GM12878 (cell line): ENCODE measurements at regions not wholly inside any gene's neighbourhood (a gene's known extent, or its start where the extent isn't known, plus 50 kb on each side); places are given as distances from the start of the nearest gene placed in this dataset.

Experiments
- HDAC2 ChIP-seq: fragments of 200-600 bp; sonication (generic); IDR thresholded peaks from 2 replicates; pipeline ENCODE4 v1.6.1; 2017
- IKZF1 ChIP-seq: fragments of 450-650 bp; conservative IDR thresholded peaks from 2 replicates; pipeline ENCODE4 v1.6.1; 2017; ENCODE audit warnings: antibody characterized with exemption, mild to moderate bottlenecking
- POU2F2 ChIP-seq: IDR thresholded peaks from 3 replicates; pipeline ENCODE4 v1.6.1; 2011; ENCODE audit warnings: low read depth, mild to moderate bottlenecking, low read length, borderline replicate concordance
- SIN3A ChIP-seq: IDR thresholded peaks from 2 replicates; pipeline ENCODE4 v1.6.1; 2012; ENCODE audit warnings: low read depth, low read length, improper control_type of control experiment
- SRF ChIP-seq, 2 experiments: IDR thresholded peaks; 2 replicates each; pipeline ENCODE4 v1.6.1; 2011; ENCODE audit warnings: low read depth in 2 of 2, low read length in 2 of 2, mild to moderate bottlenecking in 1 of 2, moderate library complexity in 1 of 2
- YBX1 ChIP-seq: fragments of 450-650 bp; IDR thresholded peaks from 2 replicates; pipeline ENCODE4 v1.6.1; 2016; ENCODE audit warnings: antibody characterized with exemption
- ZNF217 ChIP-seq: fragments of 450-650 bp; IDR thresholded peaks from 2 replicates; pipeline ENCODE4 v1.6.1; 2017; ENCODE audit warnings: antibody characterized with exemption, mild to moderate bottlenecking
- TF ChIP-seq, protein P1 (sequence below): IDR thresholded peaks from 2 replicates; pipeline ENCODE4 v1.6.1; 2012; ENCODE audit warnings: mild to moderate bottlenecking, low read depth, low read length
- TF ChIP-seq, protein P2 (sequence below): fragments of 450-650 bp; IDR thresholded peaks from 2 replicates; pipeline ENCODE4 v1.6.1; 2017; ENCODE audit warnings: mild to moderate bottlenecking, moderate library complexity
- TF ChIP-seq, protein P3 (sequence below): IDR thresholded peaks from 2 replicates; pipeline ENCODE4 v1.6.1; 2011; ENCODE audit warnings: low read depth, low read length, improper control_type of control experiment, borderline replicate concordance
- TF ChIP-seq, protein P4 (sequence below): fragments of 450-650 bp; formaldehyde crosslinking; IDR thresholded peaks from 2 replicates; pipeline ENCODE4 v1.4.0; 2022; ENCODE audit warnings: mild to moderate bottlenecking, moderate library complexity

DNA sequence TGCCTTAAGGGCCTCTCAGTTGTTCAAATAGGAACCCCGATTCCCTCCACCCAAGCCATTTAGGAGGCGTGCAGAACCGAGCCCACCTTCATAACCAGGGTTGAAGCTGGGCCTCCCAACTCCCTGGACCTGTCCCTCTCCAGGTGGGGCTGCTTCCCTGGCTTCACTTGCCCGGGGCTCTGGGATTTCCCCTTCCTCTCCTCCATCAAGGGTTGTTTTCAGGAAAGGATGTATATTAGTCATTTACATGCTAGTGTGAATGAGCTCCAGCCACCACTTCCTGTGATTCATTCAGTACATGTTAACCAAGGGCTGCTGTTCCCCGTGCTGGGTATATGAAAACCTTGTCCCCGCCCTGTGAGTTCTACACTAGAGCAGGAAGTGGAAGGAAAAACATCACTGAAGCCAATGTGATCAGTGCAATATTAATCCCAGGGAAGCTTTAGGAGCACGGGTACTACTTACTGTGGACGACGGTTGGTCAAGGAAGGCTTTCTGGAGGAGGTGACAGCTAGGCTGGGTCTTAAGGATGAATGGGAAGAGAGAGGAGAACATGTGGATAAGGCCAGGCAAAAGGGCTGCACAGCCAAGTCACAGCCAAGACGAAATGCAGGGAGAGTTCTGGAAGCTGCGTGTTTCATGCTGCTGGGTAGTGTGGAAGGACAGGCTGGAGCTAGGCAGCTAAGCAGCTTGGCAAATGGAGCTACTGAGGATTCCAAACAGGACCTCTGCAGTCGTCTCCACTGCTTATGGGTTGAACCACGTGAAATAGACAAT lies 150.1 kb upstream of the SHH start (continued):
- TF ChIP-seq, protein P1, sequence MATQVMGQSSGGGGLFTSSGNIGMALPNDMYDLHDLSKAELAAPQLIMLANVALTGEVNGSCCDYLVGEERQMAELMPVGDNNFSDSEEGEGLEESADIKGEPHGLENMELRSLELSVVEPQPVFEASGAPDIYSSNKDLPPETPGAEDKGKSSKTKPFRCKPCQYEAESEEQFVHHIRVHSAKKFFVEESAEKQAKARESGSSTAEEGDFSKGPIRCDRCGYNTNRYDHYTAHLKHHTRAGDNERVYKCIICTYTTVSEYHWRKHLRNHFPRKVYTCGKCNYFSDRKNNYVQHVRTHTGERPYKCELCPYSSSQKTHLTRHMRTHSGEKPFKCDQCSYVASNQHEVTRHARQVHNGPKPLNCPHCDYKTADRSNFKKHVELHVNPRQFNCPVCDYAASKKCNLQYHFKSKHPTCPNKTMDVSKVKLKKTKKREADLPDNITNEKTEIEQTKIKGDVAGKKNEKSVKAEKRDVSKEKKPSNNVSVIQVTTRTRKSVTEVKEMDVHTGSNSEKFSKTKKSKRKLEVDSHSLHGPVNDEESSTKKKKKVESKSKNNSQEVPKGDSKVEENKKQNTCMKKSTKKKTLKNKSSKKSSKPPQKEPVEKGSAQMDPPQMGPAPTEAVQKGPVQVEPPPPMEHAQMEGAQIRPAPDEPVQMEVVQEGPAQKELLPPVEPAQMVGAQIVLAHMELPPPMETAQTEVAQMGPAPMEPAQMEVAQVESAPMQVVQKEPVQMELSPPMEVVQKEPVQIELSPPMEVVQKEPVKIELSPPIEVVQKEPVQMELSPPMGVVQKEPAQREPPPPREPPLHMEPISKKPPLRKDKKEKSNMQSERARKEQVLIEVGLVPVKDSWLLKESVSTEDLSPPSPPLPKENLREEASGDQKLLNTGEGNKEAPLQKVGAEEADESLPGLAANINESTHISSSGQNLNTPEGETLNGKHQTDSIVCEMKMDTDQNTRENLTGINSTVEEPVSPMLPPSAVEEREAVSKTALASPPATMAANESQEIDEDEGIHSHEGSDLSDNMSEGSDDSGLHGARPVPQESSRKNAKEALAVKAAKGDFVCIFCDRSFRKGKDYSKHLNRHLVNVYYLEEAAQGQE, result no peak
- TF ChIP-seq SRF (IDR thresholded peaks at IDR 0.05; ENCODE audit: low read depth in 2 of 2, low read length in 2 of 2) (no peak), POU2F2 (no peak), IKZF1 (no peak), ZNF217 (no peak), YBX1 (no peak), SIN3A (no peak), HDAC2 (no peak)
- TF ChIP-seq, protein P2, sequence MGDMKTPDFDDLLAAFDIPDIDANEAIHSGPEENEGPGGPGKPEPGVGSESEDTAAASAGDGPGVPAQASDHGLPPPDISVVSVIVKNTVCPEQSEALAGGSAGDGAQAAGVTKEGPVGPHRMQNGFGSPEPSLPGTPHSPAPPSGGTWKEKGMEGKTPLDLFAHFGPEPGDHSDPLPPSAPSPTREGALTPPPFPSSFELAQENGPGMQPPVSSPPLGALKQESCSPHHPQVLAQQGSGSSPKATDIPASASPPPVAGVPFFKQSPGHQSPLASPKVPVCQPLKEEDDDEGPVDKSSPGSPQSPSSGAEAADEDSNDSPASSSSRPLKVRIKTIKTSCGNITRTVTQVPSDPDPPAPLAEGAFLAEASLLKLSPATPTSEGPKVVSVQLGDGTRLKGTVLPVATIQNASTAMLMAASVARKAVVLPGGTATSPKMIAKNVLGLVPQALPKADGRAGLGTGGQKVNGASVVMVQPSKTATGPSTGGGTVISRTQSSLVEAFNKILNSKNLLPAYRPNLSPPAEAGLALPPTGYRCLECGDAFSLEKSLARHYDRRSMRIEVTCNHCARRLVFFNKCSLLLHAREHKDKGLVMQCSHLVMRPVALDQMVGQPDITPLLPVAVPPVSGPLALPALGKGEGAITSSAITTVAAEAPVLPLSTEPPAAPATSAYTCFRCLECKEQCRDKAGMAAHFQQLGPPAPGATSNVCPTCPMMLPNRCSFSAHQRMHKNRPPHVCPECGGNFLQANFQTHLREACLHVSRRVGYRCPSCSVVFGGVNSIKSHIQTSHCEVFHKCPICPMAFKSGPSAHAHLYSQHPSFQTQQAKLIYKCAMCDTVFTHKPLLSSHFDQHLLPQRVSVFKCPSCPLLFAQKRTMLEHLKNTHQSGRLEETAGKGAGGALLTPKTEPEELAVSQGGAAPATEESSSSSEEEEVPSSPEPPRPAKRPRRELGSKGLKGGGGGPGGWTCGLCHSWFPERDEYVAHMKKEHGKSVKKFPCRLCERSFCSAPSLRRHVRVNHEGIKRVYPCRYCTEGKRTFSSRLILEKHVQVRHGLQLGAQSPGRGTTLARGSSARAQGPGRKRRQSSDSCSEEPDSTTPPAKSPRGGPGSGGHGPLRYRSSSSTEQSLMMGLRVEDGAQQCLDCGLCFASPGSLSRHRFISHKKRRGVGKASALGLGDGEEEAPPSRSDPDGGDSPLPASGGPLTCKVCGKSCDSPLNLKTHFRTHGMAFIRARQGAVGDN, result no peak
- TF ChIP-seq, protein P3, sequence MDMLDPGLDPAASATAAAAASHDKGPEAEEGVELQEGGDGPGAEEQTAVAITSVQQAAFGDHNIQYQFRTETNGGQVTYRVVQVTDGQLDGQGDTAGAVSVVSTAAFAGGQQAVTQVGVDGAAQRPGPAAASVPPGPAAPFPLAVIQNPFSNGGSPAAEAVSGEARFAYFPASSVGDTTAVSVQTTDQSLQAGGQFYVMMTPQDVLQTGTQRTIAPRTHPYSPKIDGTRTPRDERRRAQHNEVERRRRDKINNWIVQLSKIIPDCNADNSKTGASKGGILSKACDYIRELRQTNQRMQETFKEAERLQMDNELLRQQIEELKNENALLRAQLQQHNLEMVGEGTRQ, result no peak
- TF ChIP-seq, protein P4, sequence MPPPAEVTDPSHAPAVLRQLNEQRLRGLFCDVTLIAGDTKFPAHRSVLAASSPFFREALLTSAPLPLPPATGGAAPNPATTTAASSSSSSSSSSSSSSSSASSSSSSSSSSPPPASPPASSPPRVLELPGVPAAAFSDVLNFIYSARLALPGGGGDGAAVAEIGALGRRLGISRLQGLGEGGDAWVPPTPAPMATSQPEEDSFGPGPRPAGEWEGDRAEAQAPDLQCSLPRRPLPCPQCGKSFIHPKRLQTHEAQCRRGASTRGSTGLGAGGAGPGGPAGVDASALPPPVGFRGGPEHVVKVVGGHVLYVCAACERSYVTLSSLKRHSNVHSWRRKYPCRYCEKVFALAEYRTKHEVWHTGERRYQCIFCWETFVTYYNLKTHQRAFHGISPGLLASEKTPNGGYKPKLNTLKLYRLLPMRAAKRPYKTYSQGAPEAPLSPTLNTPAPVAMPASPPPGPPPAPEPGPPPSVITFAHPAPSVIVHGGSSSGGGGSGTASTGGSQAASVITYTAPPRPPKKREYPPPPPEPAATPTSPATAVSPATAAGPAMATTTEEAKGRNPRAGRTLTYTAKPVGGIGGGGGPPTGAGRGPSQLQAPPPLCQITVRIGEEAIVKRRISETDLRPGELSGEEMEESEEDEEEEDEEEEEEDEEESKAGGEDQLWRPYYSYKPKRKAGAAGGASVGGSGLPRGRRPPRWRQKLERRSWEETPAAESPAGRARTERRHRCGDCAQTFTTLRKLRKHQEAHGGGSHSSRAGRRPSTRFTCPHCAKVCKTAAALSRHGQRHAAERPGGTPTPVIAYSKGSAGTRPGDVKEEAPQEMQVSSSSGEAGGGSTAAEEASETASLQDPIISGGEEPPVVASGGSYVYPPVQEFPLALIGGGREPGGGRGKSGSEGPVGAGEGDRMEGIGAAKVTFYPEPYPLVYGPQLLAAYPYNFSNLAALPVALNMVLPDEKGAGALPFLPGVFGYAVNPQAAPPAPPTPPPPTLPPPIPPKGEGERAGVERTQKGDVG (CRISPR knock-in tag), result no peak
